HepG2 (cell line): ENCODE measurements at regions not wholly inside any gene's neighbourhood (a gene's known extent, or its start where the extent isn't known, plus 50 kb on each side); places are given as distances from the start of the nearest gene placed in this dataset.

Experiments
- AKAP8 ChIP-seq: sonication (generic); formaldehyde crosslinking; IDR thresholded peaks from 2 replicates; pipeline ENCODE4 v1.5.1; 2020; ENCODE audit warnings: mild to moderate bottlenecking, missing genetic modification reagents
- CENPT ChIP-seq: sonication (generic); formaldehyde crosslinking; IDR thresholded peaks from 2 replicates; pipeline ENCODE4 v1.8.0; 2022; ENCODE audit warnings: low read depth, mild to moderate bottlenecking, moderate library complexity, missing genetic modification reagents
- CENPX ChIP-seq: sonication (generic); formaldehyde crosslinking; IDR thresholded peaks from 2 replicates; pipeline ENCODE4 v1.9.0; 2021; ENCODE audit warnings: mild to moderate bottlenecking, missing genetic modification reagents, moderate library complexity
- DNMT3B ChIP-seq: conservative IDR thresholded peaks from 2 replicates; pipeline ENCODE4 v1.6.1; 2016; ENCODE audit warnings: missing biosample characterization, control low read depth
- FOXJ3 ChIP-seq: sonication (generic); formaldehyde crosslinking; IDR thresholded peaks from 2 replicates; pipeline ENCODE4 v1.4.0; 2020; ENCODE audit warnings: missing genetic modification reagents, mild to moderate bottlenecking, borderline replicate concordance
- GFI1 ChIP-seq: sonication (generic); formaldehyde crosslinking; IDR thresholded peaks from 2 replicates; pipeline ENCODE4 v1.5.0; 2020; ENCODE audit warnings: missing genetic modification reagents, mild to moderate bottlenecking, borderline replicate concordance
- GTF2F1 ChIP-seq: fragments of 150-350 bp; IDR thresholded peaks from 2 replicates; pipeline ENCODE4 v1.6.1; 2014; ENCODE audit warnings: low read length
- HBP1 ChIP-seq: IDR thresholded peaks from 2 replicates; pipeline ENCODE4 v1.6.1; 2016; ENCODE audit warnings: low read depth, control low read depth
- HCFC1 ChIP-seq: fragments of 150-350 bp; IDR thresholded peaks from 2 replicates; pipeline ENCODE4 v1.6.1; 2014; ENCODE audit warnings: low read depth, low read length
- HNRNPL ChIP-seq: fragments of 200-400 bp; formaldehyde crosslinking; IDR thresholded peaks from 2 replicates; pipeline ENCODE4 v1.6.1; 2017; ENCODE audit warnings: mild to moderate bottlenecking, low read depth, low read length
- JARID2 ChIP-seq: sonication (generic); formaldehyde crosslinking; IDR thresholded peaks from 2 replicates; pipeline ENCODE4 v1.8.1; 2023; ENCODE audit warnings: missing genetic modification reagents, inconsistent platforms; ENCODE audit not compliant: insufficient replicate concordance
- KDM1A ChIP-seq: IDR thresholded peaks from 2 replicates; pipeline ENCODE4 v1.6.1; 2016; ENCODE audit warnings: missing compliant biosample characterization
- KLF12 ChIP-seq: sonication (generic); formaldehyde crosslinking; IDR thresholded peaks from 2 replicates; pipeline ENCODE4 v1.4.0; 2020; ENCODE audit warnings: missing genetic modification reagents, borderline replicate concordance
- NBN ChIP-seq: fragments of 450-650 bp; conservative IDR thresholded peaks from 2 replicates; pipeline ENCODE4 v1.6.1; 2017
- NKX3-1 ChIP-seq: sonication (generic); formaldehyde crosslinking; IDR thresholded peaks from 2 replicates; pipeline ENCODE4 v1.5.0; 2020; ENCODE audit warnings: missing genetic modification reagents
- NR3C1 ChIP-seq: sonication (generic); formaldehyde crosslinking; IDR thresholded peaks from 2 replicates; pipeline ENCODE4 v1.4.0; 2020; ENCODE audit warnings: missing genetic modification reagents
- ONECUT2 ChIP-seq: sonication (generic); formaldehyde crosslinking; IDR thresholded peaks from 2 replicates; pipeline ENCODE4 v1.4.0; 2020; ENCODE audit warnings: missing genetic modification reagents
- POGK ChIP-seq: sonication (generic); formaldehyde crosslinking; conservative IDR thresholded peaks from 2 replicates; pipeline ENCODE4 v1.8.0; 2022; ENCODE audit warnings: mild to moderate bottlenecking, moderate library complexity, missing genetic modification reagents
- POLR2AphosphoS5 ChIP-seq: IDR thresholded peaks from 2 replicates; pipeline ENCODE4 v1.6.1; 2012; ENCODE audit warnings: low read depth, low read length
- TOE1 ChIP-seq: sonication (generic); formaldehyde crosslinking; IDR thresholded peaks from 2 replicates; pipeline ENCODE4 v1.4.0; 2020; ENCODE audit warnings: mild to moderate bottlenecking, missing genetic modification reagents
- ZBTB46 ChIP-seq: sonication (generic); formaldehyde crosslinking; IDR thresholded peaks from 2 replicates; pipeline ENCODE4 v1.4.0; 2020; ENCODE audit warnings: mild to moderate bottlenecking, missing genetic modification reagents, borderline replicate concordance
- ZBTB7A ChIP-seq: sonication (generic); formaldehyde crosslinking; IDR thresholded peaks from 2 replicates; pipeline ENCODE4 v1.8.0; 2022; ENCODE audit warnings: mild to moderate bottlenecking, missing genetic modification reagents
- ZFY ChIP-seq: sonication (generic); formaldehyde crosslinking; IDR thresholded peaks from 2 replicates; pipeline ENCODE4 v1.4.0; 2020; ENCODE audit warnings: missing genetic modification reagents
- ZGPAT ChIP-seq: IDR thresholded peaks from 2 replicates; pipeline ENCODE4 v1.6.1; 2016; ENCODE audit warnings: mild to moderate bottlenecking
- ZNF251 ChIP-seq: sonication (generic); formaldehyde crosslinking; IDR thresholded peaks from 2 replicates; pipeline ENCODE4 v1.9.0; 2021; ENCODE audit warnings: mild to moderate bottlenecking, missing genetic modification reagents
- ZNF510 ChIP-seq: sonication (generic); formaldehyde crosslinking; IDR thresholded peaks from 2 replicates; pipeline ENCODE4 v1.4.0; 2020; ENCODE audit warnings: low read depth, mild to moderate bottlenecking, missing genetic modification reagents
- ZNF562 ChIP-seq: sonication (generic); formaldehyde crosslinking; IDR thresholded peaks from 2 replicates; pipeline ENCODE4 v1.8.0; 2022; ENCODE audit warnings: missing genetic modification reagents, borderline replicate concordance

- peak; percentile 78 for TF ChIP-seq POLR2AphosphoS5
- TF ChIP-seq ZGPAT (CRISPR knock-in tag): peak; percentile 74
- no peak for TF ChIP-seq ZNF251 (CRISPR knock-in tag)
- no peak for TF ChIP-seq NBN
- no peak for TF ChIP-seq ZNF562 (CRISPR knock-in tag)
- no peak for TF ChIP-seq ZBTB46 (CRISPR knock-in tag)
- TF ChIP-seq NKX3-1 (CRISPR knock-in tag): no peak
- no peak for TF ChIP-seq HNRNPL
- TF ChIP-seq HBP1: no peak
- TF ChIP-seq AKAP8 (CRISPR knock-in tag): no peak
- TF ChIP-seq ONECUT2: no peak
- peak; percentile 87 for TF ChIP-seq GFI1 (CRISPR knock-in tag)
- TF ChIP-seq GTF2F1: no peak
- TF ChIP-seq ZNF510 (CRISPR knock-in tag): no peak
- TF ChIP-seq HCFC1: no peak
- no peak for TF ChIP-seq NR3C1 (CRISPR knock-in tag)
- TF ChIP-seq TOE1 (CRISPR knock-in tag): no peak
- no peak for TF ChIP-seq CENPX
- 0 out of 2 replicates have a peak, but pooled peaks have one; percentile 77 for TF ChIP-seq DNMT3B (CRISPR knock-in tag)
- TF ChIP-seq ZBTB7A (CRISPR knock-in tag): no peak
- TF ChIP-seq KLF12: no peak
- no peak for TF ChIP-seq JARID2 (CRISPR knock-in tag)
- TF ChIP-seq CENPT (CRISPR knock-in tag): no peak
- no peak for TF ChIP-seq POGK (CRISPR knock-in tag)
- TF ChIP-seq KDM1A (CRISPR knock-in tag): no peak
- no peak for TF ChIP-seq ZFY
- peak; percentile 87 for TF ChIP-seq FOXJ3
Observed at GRCh38 chr7:138396251-138397070, 63.6 kb upstream of the TRIM24 start (continued).
